ENCODE measurements at regions not wholly inside any gene's neighbourhood (a gene's known extent, or its start where the extent isn't known, plus 50 kb on each side); places are given as distances from the start of the nearest gene placed in this dataset.

- CTCF ChIA-PET, result interaction anchor here (0.7 kb wide), 1 partner anchor 1027 kb away, joined by 4 read pairs; no protein-coding TSS in a partner anchor
- intact Hi-C loops (cut with micrococcal nuclease; ENCODE audit: unreplicated experiment), result no loop called here
- Histone ChIP-seq H3K36me3 (ENCODE audit: control insufficient read depth, insufficient read depth, low read length) (no peaks in the 10 kb centered on the region), H3K27ac (ENCODE audit: low read length) (no peak overlapping the region), H3K4me1 (ENCODE audit: control insufficient read depth, insufficient read depth, low read length) (no peaks in the 10 kb centered on the region), H3K4me3 (ENCODE audit: low read depth in 2 of 2, low read length in 2 of 2) (no peak overlapping the region), H3K27me3 (ENCODE audit: control insufficient read depth, insufficient read depth, low read length) (no peaks in the 10 kb centered on the region), H3K9me3 (ENCODE audit: control insufficient read depth, insufficient read depth, low read depth, low read length) (no peaks in the 10 kb centered on the region)
- TF ChIP-seq POLR2AphosphoS5 (IDR thresholded peaks at IDR 0.05; ENCODE audit: low read depth, low read length), result no peak
- no peak for TF ChIP-seq SIN3A (IDR thresholded peaks at IDR 0.05; ENCODE audit: borderline replicate concordance, insufficient read depth, low read depth, low read length)
- no peak for TF ChIP-seq REST (IDR thresholded peaks at IDR 0.05; ENCODE audit: insufficient read depth in 1 of 2, low read depth in 2 of 2, low read length in 1 of 2)
- no peak for TF ChIP-seq TCF7L2 (IDR thresholded peaks at IDR 0.05; ENCODE audit: low read depth, low read length)
- TF ChIP-seq CTCF (IDR thresholded peaks at IDR 0.05), result no peak
- POLR2A ChIA-PET, result no interaction called here
- in situ Hi-C loops (cut with HindIII; ENCODE audit: low pct_unique_long_range_greater_than_20kb, low sequenced_read_pairs), result no loop called here
- DNase-seq (ENCODE audit: low read depth, low spot score) (no peak), ATAC-seq (no peak)
- no TSS peak for BruUV-seq (replicated peaks)
Observed at GRCh38 chr12:91991399-91992187, 154.1 kb downstream of the BTG1 start.

- BruUV-seq (replicated peaks), result no TSS peak
- POLR2A ChIA-PET, result no interaction called here
- DNase-seq (ENCODE audit: low read depth, low spot score) (no peak), ATAC-seq (no peak)
- intact Hi-C loops (cut with micrococcal nuclease; ENCODE audit: unreplicated experiment) (no loop called here), in situ Hi-C loops (cut with HindIII; ENCODE audit: low pct_unique_long_range_greater_than_20kb, low sequenced_read_pairs) (no loop called here)
- Histone ChIP-seq H3K9me3 (ENCODE audit: control insufficient read depth, insufficient read depth, low read depth, low read length) (no peaks in the 10 kb centered on the region), H3K4me1 (ENCODE audit: control insufficient read depth, insufficient read depth, low read length) (no peaks in the 10 kb centered on the region; the same call in 1 of the 2 replicates), H3K36me3 (ENCODE audit: control insufficient read depth, insufficient read depth, low read length) (no peaks in the 10 kb centered on the region), H3K27ac (ENCODE audit: low read length) (no peak overlapping the region), H3K27me3 (ENCODE audit: control insufficient read depth, insufficient read depth, low read length) (no peaks in the 10 kb centered on the region), H3K4me3 (ENCODE audit: low read depth in 2 of 2, low read length in 2 of 2) (no peak overlapping the region)
- no peak for TF ChIP-seq REST (IDR thresholded peaks at IDR 0.05; ENCODE audit: insufficient read depth in 1 of 2, low read depth in 2 of 2, low read length in 1 of 2)
- TF ChIP-seq POLR2AphosphoS5 (IDR thresholded peaks at IDR 0.05; ENCODE audit: low read depth, low read length), result no peak
- no peak for TF ChIP-seq CTCF (IDR thresholded peaks at IDR 0.05)
- no peak for TF ChIP-seq SIN3A (IDR thresholded peaks at IDR 0.05; ENCODE audit: borderline replicate concordance, insufficient read depth, low read depth, low read length)
- TF ChIP-seq TCF7L2 (IDR thresholded peaks at IDR 0.05; ENCODE audit: low read depth, low read length), result no peak
- CTCF ChIA-PET, result no interaction called here
Observed at GRCh38 chr12:91990525-91990924, 155.1 kb downstream of the BTG1 start.
